ENCODE measurements at regions not wholly inside any gene's neighbourhood (a gene's known extent, or its start where the extent isn't known, plus 50 kb on each side); places are given as distances from the start of the nearest gene placed in this dataset.

DNA sequence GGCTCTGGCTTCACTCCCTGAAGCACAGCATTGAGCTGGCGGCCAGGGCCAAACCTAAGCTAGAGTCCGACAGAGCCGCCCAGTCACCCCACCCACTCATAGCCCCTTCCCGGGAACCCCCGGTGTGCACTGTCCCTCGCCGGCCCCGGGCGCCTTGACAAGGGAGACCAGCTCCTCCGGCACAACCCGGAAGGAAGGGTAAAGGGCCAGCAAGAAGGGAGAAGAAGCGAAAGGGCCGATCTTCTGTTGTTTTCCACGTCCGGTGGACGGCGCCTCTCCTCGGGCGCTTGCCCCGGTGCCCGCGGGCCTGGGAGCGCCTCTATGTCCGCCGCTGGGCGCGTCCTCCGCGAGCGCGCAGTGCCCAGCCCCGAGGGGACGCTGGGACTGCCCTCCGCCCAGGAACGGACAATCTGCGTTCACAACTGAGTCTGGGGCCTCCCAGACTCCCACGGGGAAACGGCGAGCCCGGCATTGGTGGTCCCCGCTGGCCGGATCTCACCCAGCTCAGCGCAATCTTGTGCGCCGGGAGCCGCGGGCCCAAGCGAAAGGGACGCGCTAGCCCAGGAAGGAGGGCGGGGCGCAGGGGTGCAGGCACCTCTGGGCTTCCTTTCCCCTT lies 172.5 kb upstream of the MIR17HG start:
- DNase-seq = no peak
- no peak overlapping the region for H3K27ac ChIP-seq
- H3K4me3 ChIP-seq = no peak overlapping the region

DNA sequence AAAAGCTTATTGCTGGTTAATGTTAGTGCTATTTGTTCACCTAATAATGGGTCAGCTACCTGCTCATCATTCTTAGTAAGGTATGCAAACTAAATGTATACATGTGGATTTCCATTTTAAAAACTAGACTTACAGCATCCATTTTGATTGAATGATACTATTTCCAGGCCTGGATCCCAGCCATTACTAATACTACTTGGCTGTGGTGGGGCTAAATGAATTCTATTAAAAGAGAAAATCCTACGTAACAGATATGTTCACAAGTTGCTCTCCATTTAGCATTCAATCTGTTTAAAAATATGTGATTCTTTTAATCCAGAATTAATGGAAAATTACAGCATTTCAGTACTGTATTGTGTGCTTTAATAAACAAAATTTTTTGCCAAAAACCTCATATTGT lies 169.4 kb upstream of the MIR17HG start:
- Histone ChIP-seq H3K4me3 (no peak overlapping the region), H3K27me3 (no peaks in the 10 kb centered on the region), H3K4me1 (peaks cover 2% of the 10 kb centered on the region; the same call in 1 of the 2 replicates), H3K27ac (no peak overlapping the region), H3K9me3 (replicated peaks) (no peaks in the 10 kb centered on the region), H3K36me3 (no peaks in the 10 kb centered on the region)
- DNase-seq = no peak

More for the DNA sequence above, 172.5 kb upstream of the MIR17HG start:
- Histone ChIP-seq H3K27me3 (no peaks in the 10 kb centered on the region), H3K4me1 (no peaks in the 10 kb centered on the region), H3K36me3 (no peaks in the 10 kb centered on the region), H3K9me3 (replicated peaks) (no peaks in the 10 kb centered on the region)

DNA sequence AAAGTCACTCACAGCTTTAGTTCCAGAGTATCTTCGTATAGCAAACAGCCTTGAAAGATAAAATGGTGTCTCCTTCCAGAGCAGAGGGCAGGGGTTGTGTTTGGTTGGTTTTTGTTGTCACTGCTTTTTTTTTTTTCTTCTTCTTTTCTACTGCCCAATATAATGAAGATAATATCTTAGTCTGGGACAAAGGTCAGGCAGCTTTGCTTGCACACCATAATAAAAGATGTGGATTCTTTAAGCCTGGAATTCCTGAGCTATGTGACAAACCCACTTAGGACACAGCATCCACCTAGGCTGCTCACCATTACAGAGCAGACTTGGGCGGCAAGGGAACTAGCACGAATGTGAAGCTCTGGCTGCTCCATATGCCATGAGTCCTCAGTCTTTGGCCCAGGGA lies 165.6 kb upstream of the MIR17HG start:
- no peak overlapping the region for H3K4me3 ChIP-seq
- no peak for DNase-seq
- H3K27ac ChIP-seq = no peak overlapping the region
- no peaks in the 10 kb centered on the region for H3K36me3 ChIP-seq
- peaks cover 20% of the 10 kb centered on the region; the same call in 1 of the 2 replicates for H3K4me1 ChIP-seq
- H3K27me3 ChIP-seq = no peaks in the 10 kb centered on the region
- no peaks in the 10 kb centered on the region for H3K9me3 ChIP-seq (replicated peaks)

DNA sequence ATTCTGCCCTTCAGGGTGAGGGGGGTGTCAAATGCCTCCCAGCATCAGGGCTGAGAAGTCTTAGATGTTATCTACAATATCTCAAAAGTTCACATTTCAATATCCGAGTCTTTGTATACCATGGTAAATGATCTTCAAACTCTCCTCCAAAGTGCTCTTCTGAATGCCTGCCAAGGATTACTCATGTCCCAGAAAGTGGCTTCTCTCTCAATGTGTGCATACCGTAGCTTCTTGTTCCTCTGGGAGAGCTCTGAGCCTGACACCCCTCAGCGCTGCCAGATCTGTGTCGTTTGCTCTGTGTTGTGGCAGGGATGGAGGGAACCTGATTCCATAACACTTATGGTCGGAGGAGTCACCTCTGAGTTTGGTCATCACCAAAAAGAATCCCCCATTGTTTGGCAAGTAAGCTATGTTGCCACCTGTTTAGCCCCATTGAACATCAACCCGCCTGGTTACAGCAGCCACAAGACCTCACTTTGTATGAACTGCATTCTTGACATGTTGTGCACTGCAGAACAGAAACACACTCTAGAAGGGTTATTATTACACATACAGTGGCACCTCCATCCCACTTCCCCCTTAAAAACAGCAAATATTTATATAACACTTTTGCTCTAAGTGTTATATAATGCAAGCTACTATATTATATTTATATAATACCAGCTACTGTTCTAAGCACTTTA lies 163.1 kb upstream of the MIR17HG start:
- Histone ChIP-seq H3K9me3 (replicated peaks) (no peaks in the 10 kb centered on the region), H3K36me3 (no peaks in the 10 kb centered on the region), H3K27me3 (no peaks in the 10 kb centered on the region), H3K4me1 (peaks cover 20% of the 10 kb centered on the region; the same call in 1 of the 2 replicates), H3K4me3 (no peak overlapping the region), H3K27ac (no peak overlapping the region)
- peak; percentile 77 to 91 for DNase-seq

DNA sequence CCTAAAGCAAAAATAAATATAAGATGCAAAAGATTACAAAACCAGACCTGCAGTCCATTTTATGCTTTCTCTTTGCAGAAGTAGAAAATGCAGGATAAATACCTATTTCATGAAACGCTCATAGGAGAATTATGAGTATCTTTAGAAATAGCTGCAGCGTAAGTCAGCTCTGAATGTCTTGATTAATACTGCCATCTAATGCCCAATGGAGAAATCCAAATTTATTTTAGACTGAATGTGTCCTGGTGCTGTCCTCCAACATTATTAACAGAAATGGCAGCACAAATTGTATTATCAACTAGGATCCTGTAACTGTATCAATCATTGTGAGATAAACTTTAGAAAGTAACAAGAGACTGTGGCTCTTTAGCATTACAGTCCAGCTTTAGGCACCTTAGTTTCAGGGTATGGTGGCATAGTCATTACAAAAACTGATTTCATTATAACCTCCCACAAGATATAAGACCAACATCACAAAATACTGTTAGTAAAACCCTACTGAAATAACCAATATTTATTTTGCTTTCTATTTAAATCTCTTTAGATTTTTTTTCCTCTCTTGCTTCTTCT lies 162.1 kb upstream of the MIR17HG start:
- H3K4me3 ChIP-seq = no peak overlapping the region
- H3K4me1 ChIP-seq = peaks cover 20% of the 10 kb centered on the region; the same call in 1 of the 2 replicates
- H3K27ac ChIP-seq = no peak overlapping the region
- H3K36me3 ChIP-seq = no peaks in the 10 kb centered on the region
- H3K9me3 ChIP-seq (replicated peaks) = no peaks in the 10 kb centered on the region
- DNase-seq = peak in 1 of 2 experiments; percentile 66
- no peaks in the 10 kb centered on the region for H3K27me3 ChIP-seq

DNA sequence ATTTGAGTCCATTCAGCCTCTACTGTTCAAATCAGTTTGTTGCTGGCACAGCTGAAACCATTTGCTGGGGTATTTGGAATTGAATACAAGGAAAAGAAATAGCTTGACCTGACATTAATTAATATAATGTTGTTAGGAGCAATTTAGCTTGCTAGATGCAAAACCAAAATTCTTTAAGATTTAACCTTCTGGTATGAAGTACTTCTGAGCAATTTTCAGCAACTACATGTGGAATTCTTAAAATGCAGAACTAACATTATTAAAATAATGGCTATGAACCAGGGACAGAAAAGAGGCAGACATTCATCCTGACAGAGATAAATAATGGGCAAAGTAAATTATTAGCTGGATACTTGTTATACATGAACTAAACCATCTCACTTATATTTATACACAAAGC lies 160.0 kb upstream of the MIR17HG start:
- H3K4me3 ChIP-seq = no peak overlapping the region
- no peaks in the 10 kb centered on the region for H3K36me3 ChIP-seq
- H3K9me3 ChIP-seq (replicated peaks) = no peaks in the 10 kb centered on the region
- H3K27ac ChIP-seq = no peak overlapping the region
- no peak for DNase-seq
- no peaks in the 10 kb centered on the region for H3K27me3 ChIP-seq
- H3K4me1 ChIP-seq = peaks cover 20% of the 10 kb centered on the region; the same call in 1 of the 2 replicates

DNA sequence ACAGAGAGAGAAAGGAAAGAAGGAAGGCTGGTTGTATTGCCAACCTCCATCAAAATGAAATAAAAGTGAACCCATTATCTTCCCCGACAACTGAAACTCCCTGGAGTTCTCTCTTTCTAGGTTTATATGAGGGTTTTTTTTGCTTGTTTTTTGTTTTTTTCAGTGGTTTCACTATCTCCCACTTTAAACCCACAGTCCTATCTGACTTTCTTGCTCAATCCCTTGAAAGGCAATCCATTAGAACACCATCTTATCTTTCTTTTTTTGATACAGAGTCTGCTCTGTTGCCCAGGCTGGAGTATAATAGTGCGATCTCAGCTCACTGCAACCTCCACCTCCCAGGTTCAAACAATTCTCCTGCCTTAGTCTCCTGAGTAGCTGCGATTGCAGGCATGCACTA lies 158.0 kb upstream of the MIR17HG start:
- Histone ChIP-seq H3K27me3 (no peaks in the 10 kb centered on the region), H3K36me3 (no peaks in the 10 kb centered on the region), H3K4me1 (peaks cover 8% of the 10 kb centered on the region; the same call in 1 of the 2 replicates), H3K27ac (no peak overlapping the region), H3K4me3 (no peak overlapping the region), H3K9me3 (replicated peaks) (no peaks in the 10 kb centered on the region)
- DNase-seq = no peak

DNA sequence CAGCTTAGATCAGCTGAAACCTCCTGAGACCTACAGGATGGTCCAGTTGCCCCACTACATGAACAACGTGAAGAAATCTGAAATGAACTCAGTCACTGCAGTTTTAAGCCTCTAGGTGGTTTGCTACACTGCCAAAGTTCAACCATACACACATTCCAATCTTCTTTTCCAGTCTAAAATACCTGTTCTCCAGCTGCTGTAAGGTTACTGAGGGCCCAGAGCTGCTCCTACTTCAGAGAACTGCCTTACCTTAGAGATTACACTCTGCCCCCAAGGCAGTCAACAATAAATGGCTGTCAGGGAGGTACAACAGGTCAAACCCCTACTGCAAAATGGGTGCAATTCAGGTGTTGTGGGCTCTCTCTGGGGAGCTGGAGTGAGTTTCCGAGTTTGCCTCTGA lies 154.1 kb upstream of the MIR17HG start:
- H3K9me3 ChIP-seq (replicated peaks) = no peaks in the 10 kb centered on the region
- no peaks in the 10 kb centered on the region for H3K36me3 ChIP-seq
- no peak overlapping the region for H3K4me3 ChIP-seq
- H3K4me1 ChIP-seq = no peaks in the 10 kb centered on the region
- DNase-seq = no peak
- no peak overlapping the region for H3K27ac ChIP-seq
- H3K27me3 ChIP-seq = no peaks in the 10 kb centered on the region

DNA sequence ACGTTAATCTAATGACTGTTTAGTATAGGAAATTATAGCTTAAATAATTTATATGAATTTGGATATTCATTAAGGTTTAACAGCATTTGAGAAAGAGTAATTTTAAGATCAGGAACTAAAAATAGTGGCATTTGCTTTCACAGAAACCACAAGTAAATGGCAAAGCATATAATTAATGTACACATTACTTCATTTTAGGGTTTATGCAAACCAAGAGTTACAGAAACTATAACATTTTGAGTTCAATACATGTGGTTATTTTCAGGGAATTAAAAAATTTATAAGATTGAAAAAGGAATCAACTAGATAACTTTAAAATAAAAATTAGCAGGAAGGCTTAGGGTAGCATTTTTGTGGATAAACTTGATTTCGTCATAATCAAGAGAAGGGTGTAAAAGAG lies 151.7 kb upstream of the MIR17HG start:
- H3K27me3 ChIP-seq = no peaks in the 10 kb centered on the region
- H3K4me1 ChIP-seq = no peaks in the 10 kb centered on the region
- no peaks in the 10 kb centered on the region for H3K36me3 ChIP-seq
- no peaks in the 10 kb centered on the region for H3K9me3 ChIP-seq (replicated peaks)
- H3K4me3 ChIP-seq = no peak overlapping the region
- no peak overlapping the region for H3K27ac ChIP-seq
- no peak for DNase-seq

DNA sequence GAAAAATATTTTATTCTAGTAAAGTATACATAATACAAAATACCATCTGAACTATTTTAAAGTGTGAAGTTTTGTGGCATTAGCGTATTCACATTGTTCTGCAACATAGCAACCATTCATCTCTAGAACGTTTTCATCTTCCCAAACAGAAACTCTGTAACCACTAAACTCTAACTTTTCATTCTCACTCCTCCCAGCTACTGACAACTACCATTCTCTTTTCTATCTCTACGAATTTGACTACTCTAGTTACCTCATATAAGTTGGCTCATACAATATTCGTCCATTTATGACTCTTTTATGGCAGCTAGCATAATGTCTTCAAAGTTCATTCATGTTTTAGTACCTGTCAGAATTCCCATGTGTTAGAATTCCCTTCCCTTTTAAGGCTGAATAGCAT lies 150.5 kb upstream of the MIR17HG start:
- no peaks in the 10 kb centered on the region for H3K36me3 ChIP-seq
- DNase-seq = no peak
- H3K9me3 ChIP-seq (replicated peaks) = no peaks in the 10 kb centered on the region
- H3K27me3 ChIP-seq = no peaks in the 10 kb centered on the region
- H3K27ac ChIP-seq = no peak overlapping the region
- no peak overlapping the region for H3K4me3 ChIP-seq
- no peaks in the 10 kb centered on the region for H3K4me1 ChIP-seq

DNA sequence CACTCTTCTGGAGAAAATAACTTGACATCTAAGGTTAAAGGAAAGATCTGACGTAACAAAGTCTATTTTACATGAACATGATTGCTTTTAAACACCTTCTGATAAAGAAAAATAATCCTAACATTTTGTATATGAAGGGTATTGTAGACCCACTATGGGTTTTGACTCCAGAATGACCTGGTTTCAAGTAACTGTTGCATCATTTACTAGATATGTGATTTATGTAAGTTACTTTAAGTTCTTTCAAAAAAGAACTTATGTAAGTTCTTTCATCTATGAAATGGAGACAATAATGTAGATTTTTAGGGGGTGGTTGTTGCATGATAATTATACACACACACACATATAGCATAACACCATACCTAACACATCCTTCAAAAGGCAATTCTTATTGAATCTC lies 147.6 kb upstream of the MIR17HG start:
- H3K36me3 ChIP-seq = no peaks in the 10 kb centered on the region
- H3K4me3 ChIP-seq = no peak overlapping the region
- peaks cover 7% of the 10 kb centered on the region for H3K4me1 ChIP-seq
- H3K9me3 ChIP-seq (replicated peaks) = no peaks in the 10 kb centered on the region
- H3K27me3 ChIP-seq = no peaks in the 10 kb centered on the region
- no peak overlapping the region for H3K27ac ChIP-seq
- no peak for DNase-seq

DNA sequence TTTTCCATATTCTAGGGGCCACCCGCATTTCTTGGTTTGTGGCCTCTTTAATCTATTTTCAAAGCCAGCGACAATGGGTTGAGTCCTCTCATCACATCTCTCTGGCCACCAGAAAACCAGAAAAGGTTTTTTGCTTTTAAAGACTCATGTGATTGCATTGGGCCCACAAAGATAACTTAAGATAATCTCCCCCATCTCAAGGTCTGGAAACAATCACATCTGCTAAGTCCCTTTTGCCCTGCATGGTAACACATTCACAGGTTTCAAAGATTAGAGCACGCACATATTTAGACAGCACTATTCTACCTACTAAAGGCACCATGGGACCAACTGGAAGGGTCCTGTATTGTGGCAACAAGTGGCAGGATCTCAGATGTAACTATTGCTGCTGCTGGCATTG lies 147.0 kb upstream of the MIR17HG start:
- Histone ChIP-seq H3K36me3 (no peaks in the 10 kb centered on the region), H3K4me1 (peaks cover 7% of the 10 kb centered on the region), H3K27me3 (no peaks in the 10 kb centered on the region), H3K4me3 (no peak overlapping the region), H3K27ac (no peak overlapping the region), H3K9me3 (replicated peaks) (no peaks in the 10 kb centered on the region)
- DNase-seq = no peak

DNA sequence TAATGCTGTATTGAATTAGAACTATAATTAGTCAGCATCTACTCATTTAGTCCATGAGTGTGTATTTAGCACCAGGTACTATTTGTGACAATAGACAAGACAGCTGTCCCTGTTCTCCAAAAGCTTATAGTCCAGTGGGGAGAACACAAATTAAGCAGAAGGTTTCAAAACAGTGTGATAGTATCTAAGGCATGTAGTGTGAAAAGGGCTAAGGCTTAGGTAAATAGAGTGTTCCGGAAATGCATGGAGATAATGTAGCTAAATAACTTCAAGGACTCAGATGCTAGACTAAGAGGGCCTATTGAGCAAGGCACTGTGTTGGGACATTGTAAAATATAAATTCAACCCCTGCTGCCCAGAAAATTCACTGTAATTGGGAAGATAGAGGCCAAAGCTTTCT lies 144.1 kb upstream of the MIR17HG start:
- 0 out of 2 replicates have a peak overlapping the region, but pooled peaks have one; percentile 11 for H3K27ac ChIP-seq
- no peak for DNase-seq
- no peaks in the 10 kb centered on the region for H3K27me3 ChIP-seq
- H3K9me3 ChIP-seq (replicated peaks) = no peaks in the 10 kb centered on the region
- H3K4me1 ChIP-seq = peaks cover 11% of the 10 kb centered on the region
- no peaks in the 10 kb centered on the region for H3K36me3 ChIP-seq
- no peak overlapping the region for H3K4me3 ChIP-seq

DNA sequence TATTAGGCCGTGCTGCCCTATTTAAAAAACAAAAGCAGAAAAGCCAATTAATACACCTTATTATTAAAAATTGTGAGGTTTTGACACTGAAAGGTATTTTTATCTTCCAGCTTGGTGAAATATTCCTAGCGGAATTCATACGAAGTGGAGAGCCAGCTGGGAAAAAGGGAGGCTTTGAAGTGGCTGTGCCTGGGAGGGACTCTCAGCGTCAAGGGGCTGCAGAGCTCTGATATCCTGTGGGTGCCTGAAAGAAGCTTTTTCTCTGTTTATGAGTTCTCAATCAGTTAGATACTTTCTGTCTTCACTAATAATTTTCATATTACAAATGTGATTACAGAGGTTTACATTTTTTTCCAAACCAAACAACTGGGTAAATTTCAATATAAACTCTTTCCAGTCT lies 140.2 kb upstream of the MIR17HG start:
- H3K4me3 ChIP-seq = peak overlapping the region; percentile 29; the same call in 1 of the 2 replicates

DNA sequence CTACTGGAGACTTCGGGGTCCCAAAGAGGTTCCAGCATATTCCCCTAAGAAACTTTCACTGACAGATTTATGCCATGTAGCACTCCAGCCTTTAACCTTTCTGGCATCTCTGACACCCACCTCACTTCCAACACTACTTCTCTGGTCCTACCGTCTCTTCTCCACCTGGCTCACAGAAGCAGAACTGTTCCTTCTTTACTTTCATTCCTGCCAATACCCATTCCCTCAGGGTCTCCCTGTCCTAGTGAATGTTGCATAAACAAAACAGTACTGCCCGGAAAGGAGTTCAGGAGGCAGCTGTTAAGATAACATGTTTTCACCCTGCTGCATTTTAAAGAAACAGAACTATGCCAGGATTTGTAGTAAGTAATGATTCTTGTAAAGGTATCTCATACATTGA lies 136.0 kb upstream of the MIR17HG start:
- Histone ChIP-seq H3K4me3 (no peak overlapping the region), H3K4me1 (peaks cover 6% of the 10 kb centered on the region; the same call in 1 of the 2 replicates), H3K27me3 (no peaks in the 10 kb centered on the region), H3K9me3 (replicated peaks) (no peaks in the 10 kb centered on the region), H3K36me3 (no peaks in the 10 kb centered on the region), H3K27ac (no peak overlapping the region)
- DNase-seq = peak in 1 of 2 experiments; percentile 22

More for the DNA sequence above, 140.2 kb upstream of the MIR17HG start:
- peak in 1 of 2 experiments; percentile 14 for DNase-seq
- no peaks in the 10 kb centered on the region for H3K27me3 ChIP-seq
- no peaks in the 10 kb centered on the region for H3K36me3 ChIP-seq
- H3K4me1 ChIP-seq = peaks cover 11% of the 10 kb centered on the region
- no peaks in the 10 kb centered on the region for H3K9me3 ChIP-seq (replicated peaks)
- H3K27ac ChIP-seq = no peak overlapping the region
